Stimulated activated CD4-positive, alpha-beta T cell treated with anti-CD3 and anti-CD28 coated beads, Interleukin-1b, Interleukin-23, amount 100 ng/mL, for 48 hours (primary cell): ENCODE measurements at regions not wholly inside any gene's neighbourhood (a gene's known extent, or its start where the extent isn't known, plus 50 kb on each side); places are given as distances from the start of the nearest gene placed in this dataset.
"Not testable (repeated sequence)": the region's sequence is repeated elsewhere in the genome, so short reads cannot be mapped to it uniquely, and the experiment has no call there.

ENCODE experiments used
- DNase-seq: peaks from one replicate; pipeline ENCODE4 v3.0.0-alpha.2; 2020

DNA sequence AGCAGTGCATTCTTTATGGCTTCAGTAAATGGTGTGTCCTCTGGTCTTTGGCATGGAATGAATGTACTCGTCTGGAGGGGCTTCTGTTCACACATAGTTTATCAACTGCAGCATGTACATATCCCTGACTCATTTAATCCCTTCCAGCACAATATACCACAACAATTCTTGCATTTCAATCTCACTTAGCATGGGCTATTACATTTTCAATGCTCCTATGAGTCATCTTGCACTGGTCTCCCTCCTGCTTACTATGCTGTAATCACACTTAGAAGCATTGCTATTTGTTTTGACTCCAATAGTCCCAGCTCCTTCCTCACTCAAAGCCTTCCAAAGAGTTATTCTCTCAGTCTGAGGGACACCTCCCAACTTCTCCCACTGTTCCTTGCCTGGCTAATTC is 180.9 kb upstream of the NUDT10 start:
- DNase-seq, result no peak

- DNase-seq, result no peak
These were observed 177.5 kb upstream of the NUDT10 start for GRCh38 chrX:51155157-51155556.

DNA sequence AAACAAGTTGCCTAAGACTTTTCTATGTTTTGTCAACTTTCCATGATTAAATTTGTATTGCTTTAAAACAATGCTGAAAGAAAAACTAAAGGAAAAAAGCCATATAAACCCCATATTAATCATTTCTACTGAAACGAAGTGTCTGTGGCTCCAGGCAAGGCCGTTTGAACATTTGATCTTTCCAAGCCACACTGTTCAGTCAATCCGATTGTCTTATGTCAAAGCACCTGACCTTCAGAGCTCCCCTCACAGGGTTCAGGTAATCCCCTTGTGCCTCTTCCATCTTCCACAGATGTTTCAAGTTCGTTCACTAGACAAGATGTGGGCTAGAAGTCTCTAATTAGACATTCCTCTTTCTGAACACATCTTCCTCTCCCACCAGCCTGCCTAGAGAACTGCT is 177.1 kb upstream of the NUDT10 start:
- no peak for DNase-seq

- no peak for DNase-seq
These were observed 174.4 kb upstream of the NUDT10 start for GRCh38 chrX:51158231-51158630.

- DNase-seq, result not testable (repeated sequence)
These were observed 173.2 kb upstream of the NUDT10 start for GRCh38 chrX:51159378-51159777.

DNA sequence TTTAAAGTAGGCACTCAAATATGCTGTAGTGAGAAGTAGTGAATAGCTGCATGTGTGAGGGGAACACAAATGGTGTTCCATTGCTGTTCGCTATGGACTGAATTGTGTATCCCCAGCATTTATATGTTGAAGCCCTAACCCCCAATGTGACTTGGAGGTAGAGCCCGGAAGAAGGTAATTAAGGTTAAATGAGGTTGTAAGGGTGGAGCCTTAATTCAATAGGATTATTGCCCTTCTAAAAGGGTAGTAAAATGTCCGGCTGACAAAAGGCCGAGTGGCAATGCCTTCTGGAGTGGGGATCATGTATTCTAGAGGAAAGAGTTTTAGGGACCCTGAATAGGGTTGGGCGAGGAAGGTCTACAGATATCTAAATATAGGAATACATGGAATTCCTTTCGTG is 168.9 kb upstream of the NUDT10 start:
- no peak for DNase-seq

DNA sequence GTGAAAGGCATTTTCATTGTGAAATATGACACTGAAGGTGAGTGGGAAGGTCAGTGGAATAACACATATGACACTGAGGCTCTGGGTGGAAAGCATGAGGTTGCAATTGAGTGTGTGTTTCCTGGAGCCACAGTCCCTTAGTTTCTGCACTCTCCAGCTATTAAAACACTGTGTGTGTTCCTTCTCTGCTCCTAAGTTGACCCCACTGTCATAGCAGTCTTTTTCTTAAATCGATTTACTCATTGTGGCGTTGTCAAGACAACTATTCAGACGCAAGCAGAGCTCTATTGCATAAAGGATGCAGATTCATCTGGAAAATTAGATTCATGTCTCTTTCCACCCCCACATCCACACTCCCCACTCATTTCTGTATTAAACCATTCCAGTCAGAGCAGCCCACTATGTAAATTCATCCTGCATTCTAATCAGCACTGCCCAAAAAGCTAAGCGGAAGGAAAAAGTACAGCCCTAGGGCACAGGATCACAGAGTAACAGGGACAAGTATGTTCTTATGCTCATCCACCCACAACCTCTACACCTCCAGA is 154.2 kb upstream of the NUDT10 start:
- DNase-seq, result not testable (repeated sequence)

GRCh38 chrX:51179805-51180204 is 152.8 kb upstream of the NUDT10 start:
- not testable (repeated sequence) for DNase-seq

- DNase-seq, result no peak
These were observed 150.1 kb upstream of the NUDT10 start for GRCh38 chrX:51182545-51182944.

DNA sequence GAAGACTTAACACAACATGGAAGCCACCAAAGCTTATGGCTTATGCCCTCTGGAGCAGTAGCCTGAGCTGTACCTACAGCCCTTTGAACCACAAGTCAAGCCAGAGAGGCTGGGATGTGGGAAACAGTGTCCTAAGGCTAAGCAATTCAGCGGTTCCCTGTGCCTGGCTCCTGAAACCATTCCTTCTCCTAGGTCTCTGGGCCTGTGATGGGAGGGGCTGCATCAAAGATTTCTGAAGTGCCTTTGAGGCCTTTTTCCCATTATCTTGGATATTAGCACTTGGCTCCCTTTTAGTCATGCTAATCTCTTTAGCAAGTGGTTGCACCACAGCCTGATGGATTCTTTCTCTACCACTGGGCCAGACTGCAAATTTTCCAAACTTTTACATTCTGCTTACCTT is 140.5 kb upstream of the NUDT10 start:
- no peak for DNase-seq

GRCh38 chrX:51215266-51215665 is 117.4 kb upstream of the NUDT10 start:
- DNase-seq, result no peak

- no peak for DNase-seq
These were observed 116.8 kb upstream of the NUDT10 start for GRCh38 chrX:51215856-51216255.

DNA sequence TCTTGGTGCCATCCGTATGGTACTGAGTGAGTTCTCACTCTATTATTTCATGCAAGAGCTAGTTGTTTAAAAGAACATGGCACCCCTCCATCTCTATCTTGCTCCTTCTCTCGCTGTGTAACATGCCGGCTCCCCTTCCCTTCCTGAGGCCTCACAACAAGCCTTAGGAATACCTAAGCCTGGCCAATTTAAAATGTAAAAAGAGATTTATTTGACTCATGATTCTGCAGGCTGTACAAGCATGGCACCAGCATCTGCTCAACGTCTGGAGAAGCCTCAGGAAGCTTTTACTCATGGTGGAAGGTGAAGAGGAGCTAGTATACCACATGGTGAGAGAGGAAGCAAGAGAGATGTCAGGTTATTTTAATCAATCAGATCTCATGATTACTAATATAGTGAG is 90.4 kb upstream of the NUDT10 start:
- no peak for DNase-seq

- DNase-seq, result no peak
These were observed 75.1 kb upstream of the NUDT10 start for GRCh38 chrX:51257490-51257889.

DNA sequence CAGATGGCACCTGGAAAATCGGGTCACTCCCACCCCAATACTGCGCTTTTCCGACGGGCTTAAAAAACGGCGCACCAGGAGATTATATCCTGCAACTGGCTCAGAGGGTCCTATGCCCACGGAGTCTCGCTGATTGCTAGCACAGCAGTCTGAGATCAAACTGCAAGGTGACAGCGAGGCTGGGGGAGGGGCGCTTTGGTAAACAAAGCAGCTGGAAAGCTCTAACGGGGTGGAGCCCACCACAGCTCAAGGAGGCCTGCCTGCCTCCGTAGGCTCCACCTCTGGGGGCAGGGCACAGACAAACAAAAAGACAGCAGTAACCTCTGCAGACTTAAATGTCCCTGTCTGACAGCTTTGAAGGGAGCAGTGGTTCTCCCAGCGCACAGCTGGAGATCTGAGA is 70.4 kb upstream of the NUDT10 start:
- not testable (repeated sequence) for DNase-seq

DNA sequence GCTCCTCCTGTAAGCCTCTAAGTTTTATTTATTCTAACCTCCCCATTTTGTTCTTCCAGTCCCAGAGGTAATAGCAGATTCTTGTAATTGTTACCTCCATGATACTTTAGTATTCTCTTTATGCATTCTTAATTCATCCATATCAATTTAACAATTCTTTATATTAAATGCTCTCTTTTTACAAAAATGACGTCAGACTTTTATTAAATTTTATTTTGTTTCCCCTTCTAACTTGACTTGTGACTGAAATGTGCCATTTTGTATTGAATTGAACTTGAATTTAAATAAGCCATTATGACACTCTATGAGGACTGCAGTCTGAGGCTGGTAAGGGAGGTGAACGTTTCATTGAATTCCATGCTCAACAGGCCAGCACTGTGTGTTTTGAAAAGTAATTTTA is 60.0 kb upstream of the NUDT10 start:
- no peak for DNase-seq

DNA sequence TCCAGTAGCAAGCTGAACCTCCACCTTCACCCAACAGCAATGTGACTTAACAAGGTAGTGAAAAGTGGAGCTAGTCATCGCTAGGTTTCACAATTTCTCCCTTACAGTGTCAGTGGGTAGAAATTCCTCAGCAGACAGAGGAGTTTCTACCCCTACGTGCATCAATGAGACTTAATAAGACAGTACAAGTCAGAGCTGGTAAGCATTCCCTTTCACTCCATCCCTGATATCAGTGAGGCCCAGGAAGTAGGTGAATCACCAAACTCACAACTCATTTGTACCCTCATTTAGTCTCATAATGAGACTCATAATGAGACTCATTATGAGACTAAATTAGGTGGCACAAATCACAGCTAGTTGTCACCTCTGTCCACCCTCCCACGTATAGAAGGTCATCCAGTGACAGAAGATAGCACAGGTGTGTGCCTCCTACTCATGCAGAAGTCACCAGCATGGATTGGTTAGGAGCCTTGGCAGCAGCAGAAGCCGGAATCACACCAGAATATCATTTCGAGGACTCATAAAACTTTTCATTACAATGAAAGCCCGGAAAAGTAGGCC is 50.8 kb upstream of the NUDT10 start:
- no peak for DNase-seq
